PC-9 (cell line): ENCODE measurements at regions not wholly inside any gene's neighbourhood (a gene's known extent, or its start where the extent isn't known, plus 50 kb on each side); places are given as distances from the start of the nearest gene placed in this dataset.

ENCODE experiments used
- BruUV-seq: library from RNA; stranded (reverse); fragments of 400-500 nt; replicated peaks from 2 replicates; lab custom pipeline; 2021; lab: Mats Ljungman, UMichigan
- CTCF ChIA-PET: fragments of 300-600 bp; sonication (Branson Sonifier 250); formaldehyde crosslinking; loops from one replicate; lab custom pipeline; 2022; ENCODE audit warnings: antibody characterized with exemption; lab: Charles Lee
- POLR2A ChIA-PET: fragments of 300-600 bp; sonication (Branson Sonifier 250); formaldehyde crosslinking; loops from one replicate; lab custom pipeline; 2022; ENCODE audit warnings: antibody characterized with exemption; ENCODE audit not compliant: unreplicated experiment; lab: Charles Lee
- DNase-seq, 2 experiments: peaks; one replicate each; pipeline versions ENCODE4 v3.0.0 to v3.0.0-alpha.2; 2015 to 2022; ENCODE audit warnings: mixed read lengths in 1 of 2
- H2AFZ ChIP-seq: fragments of 200-600 bp; sonication (generic); 2 replicates; pipeline ENCODE4 v1.8.1; 2017; ENCODE audit warnings: antibody characterized with exemption
- H3F3A ChIP-seq: fragments of 200-600 bp; sonication (generic); 2 replicates; pipeline ENCODE4 v1.8.1; 2017; ENCODE audit warnings: antibody characterized with exemption, mild to moderate bottlenecking, low read depth; ENCODE audit not compliant: insufficient read depth
- H3K27ac ChIP-seq: fragments of 200-600 bp; sonication (generic); 2 replicates; pipeline ENCODE4 v1.6.1; 2016; ENCODE audit warnings: mixed run types
- H3K27me3 ChIP-seq: fragments of 200-600 bp; sonication (generic); 2 replicates; pipeline ENCODE4 v1.6.1; 2016; ENCODE audit warnings: low read depth, mixed run types; ENCODE audit not compliant: insufficient read depth
- H3K36me3 ChIP-seq: fragments of 200-600 bp; sonication (generic); 2 replicates; pipeline ENCODE4 v1.6.1; 2016; ENCODE audit warnings: low read depth, mixed run types
- H3K4me1 ChIP-seq: fragments of 200-600 bp; sonication (generic); replicated peaks from 2 replicates; pipeline ENCODE4 v1.6.1; 2016; ENCODE audit warnings: mixed run types; ENCODE audit not compliant: insufficient read depth
- H3K4me2 ChIP-seq: fragments of 200-600 bp; sonication (generic); 2 replicates; pipeline ENCODE4 v1.6.1; 2017; ENCODE audit warnings: mixed run types
- H3K4me3 ChIP-seq: fragments of 200-600 bp; sonication (generic); 2 replicates; pipeline ENCODE4 v1.6.1; 2016; ENCODE audit warnings: mixed run types
- H3K79me2 ChIP-seq: fragments of 200-600 bp; sonication (generic); 2 replicates; pipeline ENCODE4 v1.6.1; 2017; ENCODE audit warnings: low read depth, mixed run types
- H3K9me2 ChIP-seq: fragments of 200-600 bp; sonication (generic); 2 replicates; pipeline ENCODE4 v1.8.1; 2017; ENCODE audit warnings: mild to moderate bottlenecking; ENCODE audit not compliant: insufficient read depth
- H3K9me3 ChIP-seq: fragments of 200-600 bp; sonication (generic); 2 replicates; pipeline ENCODE4 v1.8.1; 2016; ENCODE audit warnings: low read depth; ENCODE audit not compliant: insufficient read depth
- H4K20me1 ChIP-seq: fragments of 200-600 bp; sonication (generic); 2 replicates; pipeline ENCODE4 v1.8.1; 2017; ENCODE audit not compliant: insufficient read depth
- EZH2 ChIP-seq: fragments of 200-600 bp; sonication (generic); IDR thresholded peaks from 2 replicates; pipeline ENCODE4 v1.8.0; 2017; ENCODE audit warnings: antibody characterized with exemption, low read depth
- intact Hi-C: fragments of 100-400 bp; cut with micrococcal nuclease; formaldehyde crosslinking; loops from one replicate; pipeline ENCODE4 v1.10.0; 2022; ENCODE audit not compliant: unreplicated experiment
- TF ChIP-seq, protein P1 (sequence below): fragments of 200-600 bp; sonication (generic); conservative IDR thresholded peaks from 2 replicates; pipeline ENCODE4 v1.6.1; 2017; ENCODE audit warnings: mixed run types, antibody characterized with exemption, mild to moderate bottlenecking, moderate library complexity

GRCh38 chr2:143948710-143949109 lies 571.2 kb downstream of the ZEB2 start:
- TF ChIP-seq EZH2, result no peak
- TF ChIP-seq, protein P1, sequence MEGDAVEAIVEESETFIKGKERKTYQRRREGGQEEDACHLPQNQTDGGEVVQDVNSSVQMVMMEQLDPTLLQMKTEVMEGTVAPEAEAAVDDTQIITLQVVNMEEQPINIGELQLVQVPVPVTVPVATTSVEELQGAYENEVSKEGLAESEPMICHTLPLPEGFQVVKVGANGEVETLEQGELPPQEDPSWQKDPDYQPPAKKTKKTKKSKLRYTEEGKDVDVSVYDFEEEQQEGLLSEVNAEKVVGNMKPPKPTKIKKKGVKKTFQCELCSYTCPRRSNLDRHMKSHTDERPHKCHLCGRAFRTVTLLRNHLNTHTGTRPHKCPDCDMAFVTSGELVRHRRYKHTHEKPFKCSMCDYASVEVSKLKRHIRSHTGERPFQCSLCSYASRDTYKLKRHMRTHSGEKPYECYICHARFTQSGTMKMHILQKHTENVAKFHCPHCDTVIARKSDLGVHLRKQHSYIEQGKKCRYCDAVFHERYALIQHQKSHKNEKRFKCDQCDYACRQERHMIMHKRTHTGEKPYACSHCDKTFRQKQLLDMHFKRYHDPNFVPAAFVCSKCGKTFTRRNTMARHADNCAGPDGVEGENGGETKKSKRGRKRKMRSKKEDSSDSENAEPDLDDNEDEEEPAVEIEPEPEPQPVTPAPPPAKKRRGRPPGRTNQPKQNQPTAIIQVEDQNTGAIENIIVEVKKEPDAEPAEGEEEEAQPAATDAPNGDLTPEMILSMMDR, result no peak

GRCh38 chr2:143946436-143947391 lies 573.2 kb downstream of the ZEB2 start:
- CTCF ChIA-PET, result interaction anchor here (0.5 kb wide), 1 partner anchor 835 kb away, joined by 4 read pairs; no protein-coding TSS in a partner anchor
- Histone ChIP-seq H3K4me3 (no peak overlapping the region), H2AFZ (no peak overlapping the region), H3F3A (no peaks in the 10 kb centered on the region), H3K27ac (no peak overlapping the region), H3K4me1 (no peaks in the 10 kb centered on the region), H3K36me3 (no peaks in the 10 kb centered on the region), H4K20me1 (no peaks in the 10 kb centered on the region), H3K9me3 (no peaks in the 10 kb centered on the region), H3K79me2 (no peaks in the 10 kb centered on the region), H3K4me2 (no peak overlapping the region), H3K9me2 (no peaks in the 10 kb centered on the region), H3K27me3 (no peaks in the 10 kb centered on the region)
- no peak for DNase-seq
- POLR2A ChIA-PET, result no interaction called here
- no TSS peak for BruUV-seq
- intact Hi-C loops, result no loop called here
- TF ChIP-seq, protein P1, result no peak
- no peak for TF ChIP-seq EZH2

More at GRCh38 chr2:143948710-143949109, 571.2 kb downstream of the ZEB2 start:
- ChIA-PET POLR2A (no interaction called here), CTCF (no interaction called here)
- H3F3A ChIP-seq, result no peaks in the 10 kb centered on the region
- DNase-seq, result no peak
- no peaks in the 10 kb centered on the region for H3K36me3 ChIP-seq
- H3K9me3 ChIP-seq, result no peaks in the 10 kb centered on the region
- H3K4me3 ChIP-seq, result no peak overlapping the region
- no peaks in the 10 kb centered on the region for H3K9me2 ChIP-seq
- H3K27ac ChIP-seq, result no peak overlapping the region
- no peaks in the 10 kb centered on the region for H3K27me3 ChIP-seq
- intact Hi-C loops, result no loop called here
- H3K79me2 ChIP-seq, result no peaks in the 10 kb centered on the region
- BruUV-seq, result no TSS peak
- H3K4me2 ChIP-seq, result no peak overlapping the region
- no peaks in the 10 kb centered on the region for H4K20me1 ChIP-seq
- no peaks in the 10 kb centered on the region for H3K4me1 ChIP-seq
- no peak overlapping the region for H2AFZ ChIP-seq

DNA sequence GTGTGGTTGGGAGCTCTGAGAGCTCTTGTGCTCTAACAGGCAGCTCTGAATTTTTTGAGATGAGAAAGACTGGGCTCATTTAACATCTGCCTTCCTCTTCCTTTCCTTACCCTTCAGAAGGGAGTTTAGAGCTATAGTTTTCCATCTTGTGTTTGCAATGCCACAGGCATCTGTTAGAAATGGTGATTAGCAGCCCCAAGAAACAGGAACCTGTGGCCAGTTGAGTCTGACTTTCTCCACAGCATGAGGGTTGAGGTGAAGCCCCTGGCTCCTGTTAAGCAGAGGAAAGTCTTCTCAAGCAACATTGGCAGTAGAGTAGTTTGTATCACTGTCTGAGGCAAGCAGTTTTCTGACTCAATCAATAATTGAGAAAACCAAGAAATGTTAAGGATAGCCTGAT lies 577.4 kb downstream of the ZEB2 start:
- Histone ChIP-seq H3K9me3 (no peaks in the 10 kb centered on the region), H3K27me3 (no peaks in the 10 kb centered on the region), H3K4me2 (no peak overlapping the region), H3K36me3 (no peaks in the 10 kb centered on the region), H3K4me3 (no peak overlapping the region), H3K27ac (no peak overlapping the region), H3K4me1 (no peaks in the 10 kb centered on the region), H2AFZ (no peak overlapping the region), H3K79me2 (no peaks in the 10 kb centered on the region), H4K20me1 (no peaks in the 10 kb centered on the region), H3K9me2 (no peaks in the 10 kb centered on the region), H3F3A (no peaks in the 10 kb centered on the region)
- intact Hi-C loops, result no loop called here
- TF ChIP-seq, protein P1, result no peak
- no peak for TF ChIP-seq EZH2
- ChIA-PET POLR2A (no interaction called here), CTCF (no interaction called here)
- BruUV-seq, result no TSS peak
- no peak for DNase-seq
